GM12872 (cell line): ENCODE measurements at regions not wholly inside any gene's neighbourhood (a gene's known extent, or its start where the extent isn't known, plus 50 kb on each side); places are given as distances from the start of the nearest gene placed in this dataset.

Experiments
- CTCF ChIP-seq: IDR thresholded peaks from 3 replicates; pipeline ENCODE4 v1.5.1; 2011; ENCODE audit warnings: low read depth, mild to moderate bottlenecking, low read length, moderate library complexity; ENCODE audit not compliant: insufficient read depth

GRCh38 chr10:9244864-9245263 is 1190.4 kb downstream of the GATA3 start:
- no peak for TF ChIP-seq CTCF

- no peak for TF ChIP-seq CTCF
These were observed 1198.6 kb downstream of the GATA3 start for GRCh38 chr10:9253121-9253520.

DNA sequence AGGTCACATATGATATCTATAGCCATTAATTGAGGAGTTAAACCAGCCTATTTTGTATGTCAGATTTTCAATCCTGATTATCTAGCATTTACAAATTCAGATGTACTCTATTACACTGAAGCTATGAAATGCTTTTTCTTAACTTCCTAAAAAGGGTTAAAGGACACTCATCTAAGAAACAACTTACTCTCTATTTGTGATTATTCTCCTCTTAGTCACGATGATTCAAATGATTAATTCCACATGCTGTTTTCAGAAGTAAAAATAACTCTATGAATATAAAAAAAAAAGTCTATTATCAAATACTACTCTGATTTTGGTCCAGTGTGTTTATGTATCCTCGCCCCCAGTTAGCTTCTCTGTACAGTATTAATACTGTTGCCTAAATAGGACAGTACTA is 1199.9 kb downstream of the GATA3 start:
- no peak for TF ChIP-seq CTCF

DNA sequence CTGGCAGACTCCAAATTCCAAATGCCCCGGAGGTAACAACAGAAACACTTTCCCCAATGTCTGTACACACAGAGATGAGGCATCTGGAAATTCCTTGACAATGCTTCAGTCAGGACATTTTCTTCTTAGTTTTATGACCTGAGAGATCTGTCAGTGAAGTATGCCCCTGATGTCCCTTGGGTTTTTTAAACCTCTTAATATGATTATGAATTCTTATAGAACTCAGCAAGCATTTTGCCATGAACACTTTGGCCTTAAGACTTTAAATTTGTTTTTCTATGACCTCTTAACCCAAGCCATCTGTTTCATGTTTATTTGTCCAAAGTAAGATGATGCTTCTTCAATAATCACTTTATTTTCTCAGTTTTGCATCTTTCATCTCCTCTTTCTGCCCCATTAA is 1206.2 kb downstream of the GATA3 start:
- TF ChIP-seq CTCF, result no peak

- no peak for TF ChIP-seq CTCF
These were observed 1208.3 kb downstream of the GATA3 start for GRCh38 chr10:9262770-9263169.

GRCh38 chr10:9268176-9268575 is 1213.7 kb downstream of the GATA3 start:
- TF ChIP-seq CTCF, result no peak

DNA sequence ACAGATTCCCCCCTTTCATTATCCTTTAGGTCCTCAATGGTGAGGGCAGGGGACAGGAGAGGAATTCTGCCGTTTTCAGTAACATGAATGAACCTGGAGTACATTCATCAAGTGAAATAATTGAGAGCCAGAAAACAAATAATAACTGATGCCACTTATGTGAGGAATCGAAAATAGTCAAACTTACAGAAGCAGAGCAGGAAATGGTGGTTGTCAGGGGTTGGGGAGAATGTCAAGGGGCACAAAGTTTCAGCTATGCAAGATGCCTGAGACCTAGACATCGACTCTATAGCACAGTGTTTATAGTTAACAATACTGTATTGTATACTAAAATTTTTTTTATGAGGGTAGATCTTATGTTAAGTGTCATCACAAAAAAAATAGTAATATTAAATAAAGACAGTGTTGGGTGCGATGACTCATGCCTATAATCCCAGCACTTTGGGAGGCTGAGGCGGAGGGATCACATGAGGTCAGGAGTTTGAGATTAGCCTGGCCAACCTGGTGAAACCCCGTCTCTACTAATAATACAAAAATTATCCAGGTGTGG is 1219.8 kb downstream of the GATA3 start:
- TF ChIP-seq CTCF, result no peak
